Tibial nerve (tissue), 4 donors: ENCODE measurements at regions not wholly inside any gene's neighbourhood (a gene's known extent, or its start where the extent isn't known, plus 50 kb on each side); places are given as distances from the start of the nearest gene placed in this dataset.

Experiments
- EP300 ChIP-seq, 2 donors: sonication (generic); formaldehyde crosslinking; IDR thresholded peaks; one replicate each; pipeline ENCODE4 v1.6.1; 2017; ENCODE audit warnings: antibody characterized with exemption in 2 of 2, mild to moderate bottlenecking in 1 of 2
- POLR2A ChIP-seq, 2 donors: fragments of 450-650 bp; IDR thresholded peaks; one replicate each; pipeline ENCODE4 v1.6.1; 2017; ENCODE audit warnings: antibody characterized with exemption in 2 of 2, mild to moderate bottlenecking in 2 of 2, moderate library complexity in 2 of 2
- TF ChIP-seq, protein P1 (sequence below), 5 experiments: fragments of 200-600 bp in 3 of 5; fragments of 450-650 bp in 2 of 5; sonication (generic) in 3 of 5; IDR thresholded peaks; one replicate each; pipeline ENCODE4 v1.5.1; 2016 to 2019; ENCODE audit warnings: antibody characterized with exemption in 5 of 5, mild to moderate bottlenecking in 3 of 5, moderate library complexity in 2 of 5

DNA sequence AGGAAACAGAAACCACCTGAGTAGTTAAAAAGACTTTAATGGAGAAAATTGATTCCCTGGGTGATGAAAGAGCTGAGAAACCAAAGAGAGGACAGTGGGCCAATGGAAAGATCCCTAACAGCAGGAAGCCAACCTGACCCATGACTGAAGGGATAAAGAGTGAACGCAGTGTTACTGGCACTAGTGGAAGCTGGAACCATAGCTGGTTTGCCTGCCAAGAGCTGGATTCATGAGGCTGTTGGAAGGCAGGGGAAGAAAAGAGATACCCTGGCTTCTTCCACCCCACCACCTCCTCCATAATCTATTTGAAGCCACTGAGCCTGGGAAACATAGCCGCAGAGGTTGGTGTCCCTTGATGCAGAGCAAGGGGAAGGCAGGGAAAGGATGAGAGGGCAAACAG is 125.5 kb upstream of the PRKD1 start:
- TF ChIP-seq EP300 (IDR thresholded peaks at IDR 0.05), result no peak
- no peak for TF ChIP-seq POLR2A (IDR thresholded peaks at IDR 0.05)
- TF ChIP-seq, protein P1, sequence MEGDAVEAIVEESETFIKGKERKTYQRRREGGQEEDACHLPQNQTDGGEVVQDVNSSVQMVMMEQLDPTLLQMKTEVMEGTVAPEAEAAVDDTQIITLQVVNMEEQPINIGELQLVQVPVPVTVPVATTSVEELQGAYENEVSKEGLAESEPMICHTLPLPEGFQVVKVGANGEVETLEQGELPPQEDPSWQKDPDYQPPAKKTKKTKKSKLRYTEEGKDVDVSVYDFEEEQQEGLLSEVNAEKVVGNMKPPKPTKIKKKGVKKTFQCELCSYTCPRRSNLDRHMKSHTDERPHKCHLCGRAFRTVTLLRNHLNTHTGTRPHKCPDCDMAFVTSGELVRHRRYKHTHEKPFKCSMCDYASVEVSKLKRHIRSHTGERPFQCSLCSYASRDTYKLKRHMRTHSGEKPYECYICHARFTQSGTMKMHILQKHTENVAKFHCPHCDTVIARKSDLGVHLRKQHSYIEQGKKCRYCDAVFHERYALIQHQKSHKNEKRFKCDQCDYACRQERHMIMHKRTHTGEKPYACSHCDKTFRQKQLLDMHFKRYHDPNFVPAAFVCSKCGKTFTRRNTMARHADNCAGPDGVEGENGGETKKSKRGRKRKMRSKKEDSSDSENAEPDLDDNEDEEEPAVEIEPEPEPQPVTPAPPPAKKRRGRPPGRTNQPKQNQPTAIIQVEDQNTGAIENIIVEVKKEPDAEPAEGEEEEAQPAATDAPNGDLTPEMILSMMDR (IDR thresholded peaks at IDR 0.05), result no peak
